ENCODE measurements at regions not wholly inside any gene's neighbourhood (a gene's known extent, or its start where the extent isn't known, plus 50 kb on each side); places are given as distances from the start of the nearest gene placed in this dataset.

- TF ChIP-seq POLR2A (IDR thresholded peaks at IDR 0.05; ENCODE audit: low read length) (no peak), GATA1 (IDR thresholded peaks at IDR 0.05; ENCODE audit: low read depth, low read length) (no peak)
Observed at GRCh38 chr5:71974622-71975021, 132.7 kb upstream of the MAP1B start.
